ENCODE measurements at regions not wholly inside any gene's neighbourhood (a gene's known extent, or its start where the extent isn't known, plus 50 kb on each side); places are given as distances from the start of the nearest gene placed in this dataset.

DNA sequence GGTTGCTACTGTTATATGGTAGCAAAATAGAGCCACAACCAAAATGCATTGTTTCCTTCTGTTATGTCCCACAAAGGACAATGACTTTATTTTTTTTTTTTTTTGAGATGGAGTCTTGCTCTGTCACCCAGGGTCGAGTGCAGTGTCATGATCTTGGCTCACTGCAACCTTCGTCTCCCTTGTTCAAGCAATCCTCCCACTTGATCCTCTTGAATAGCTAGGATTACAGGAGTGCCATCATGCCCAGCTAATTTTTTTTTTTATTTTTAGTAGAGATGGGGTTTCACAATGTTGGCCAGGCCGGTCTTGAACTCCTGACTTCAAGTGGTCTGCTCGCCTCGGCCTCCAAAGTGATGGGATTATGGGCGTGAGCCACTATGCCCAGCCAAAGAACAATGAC lies 527.7 kb upstream of the SGCD start:
- intact Hi-C loops (cut with micrococcal nuclease), result no loop called here
- Histone ChIP-seq H2AK9ac (replicated peaks; ENCODE audit: low read depth, low read length, poor library complexity) (no peak overlapping the region), H2BK5ac (ENCODE audit: low read depth, low read length, poor library complexity, severe bottlenecking) (no peak overlapping the region), H2BK20ac (ENCODE audit: low read depth, low read length) (no peak overlapping the region), H3K9me1 (ENCODE audit: insufficient read depth, low read length) (no peaks in the 10 kb centered on the region), H3K27me3 (ENCODE audit: control insufficient read depth, insufficient read depth, low read length) (no peaks in the 10 kb centered on the region), H3K4me1 (ENCODE audit: control insufficient read depth, insufficient read depth, low read length) (no peaks in the 10 kb centered on the region), H3K9ac (ENCODE audit: low read depth, low read length) (no peak overlapping the region), H2BK120ac (ENCODE audit: low read depth, low read length) (no peak overlapping the region), H2AK5ac (ENCODE audit: low read depth, low read length) (no peak overlapping the region), H2BK15ac (ENCODE audit: low read depth, low read length) (no peak overlapping the region), H4K8ac (ENCODE audit: low read depth in 2 of 2, low read length in 2 of 2) (no peak overlapping the region), H3K56ac (ENCODE audit: extremely low read depth, insufficient read depth, low read length) (no peak overlapping the region), H2AFZ (replicated peaks; ENCODE audit: low read length, poor library complexity) (no peak overlapping the region), H3K79me1 (ENCODE audit: low read depth in 1 of 2, low read length in 2 of 2) (no peaks in the 10 kb centered on the region), H4K91ac (ENCODE audit: insufficient read depth, low read depth, low read length) (no peak overlapping the region), H3K18ac (ENCODE audit: low read depth, low read length) (no peak overlapping the region), H4K20me1 (ENCODE audit: insufficient read depth, low read length) (no peaks in the 10 kb centered on the region), H3K36me3 (ENCODE audit: control insufficient read depth, insufficient read depth, low read length) (no peaks in the 10 kb centered on the region), H3K27ac (ENCODE audit: insufficient read depth, low read length) (no peak overlapping the region), H3K4me3 (ENCODE audit: insufficient read depth, low read depth, low read length) (no peak overlapping the region), H3K9me3 (ENCODE audit: control insufficient read depth, insufficient read depth, low read length) (peaks cover under 1% of the 10 kb centered on the region; the same call in 1 of the 2 replicates), H3K4me2 (ENCODE audit: low read depth, low read length) (no peak overlapping the region), H3K4ac (ENCODE audit: low read depth, low read length) (no peak overlapping the region), H3K14ac (replicated peaks; ENCODE audit: low read depth, low read length) (no peak overlapping the region), H3K23ac (ENCODE audit: low read depth, low read length) (no peak overlapping the region), H4K5ac (ENCODE audit: low read depth, low read length) (no peak overlapping the region)
- CTCF ChIA-PET, result no interaction called here
- POLR2A ChIA-PET (ENCODE audit: unreplicated experiment), result no interaction called here
- WGBS, 2 experiments (ENCODE audit: extremely low coverage in 2 of 2, insufficient read length in 1 of 2), result 41% methylated on average over 4 of the region's 6 CpGs; no CpG with 5 or more reads in 1 of the 2 experiments
- dilution Hi-C loops (cut with HindIII; ENCODE audit: low sequenced_read_pairs, unreplicated experiment), result no loop called here
- in situ Hi-C loops (cut with MboI; ENCODE audit: low sequenced_read_pairs), result no loop called here
- TF ChIP-seq RAD21 (IDR thresholded peaks at IDR 0.05; ENCODE audit: low read length) (no peak), NFE2L2 (IDR thresholded peaks at IDR 0.05; ENCODE audit: low read depth, low read length) (no peak), FOS (IDR thresholded peaks at IDR 0.05; ENCODE audit: low read depth, low read length) (no peak), POLR2A (IDR thresholded peaks at IDR 0.05; ENCODE audit: low read depth, low read length) (no peak), BHLHE40 (IDR thresholded peaks at IDR 0.05; ENCODE audit: low read depth, low read length) (no peak), RCOR1 (IDR thresholded peaks at IDR 0.05; ENCODE audit: insufficient replicate concordance, low read length) (no peak), CEBPB (IDR thresholded peaks at IDR 0.05; ENCODE audit: low read depth, low read length) (no peak), CHD1 (IDR thresholded peaks at IDR 0.05; ENCODE audit: low read depth, low read length) (no peak), SMC3 (IDR thresholded peaks at IDR 0.05; ENCODE audit: low read depth, low read length) (no peak), MAZ (IDR thresholded peaks at IDR 0.05; ENCODE audit: borderline replicate concordance, low read depth, low read length) (no peak), RFX5 (IDR thresholded peaks at IDR 0.05; ENCODE audit: low read depth, low read length) (no peak), USF2 (IDR thresholded peaks at IDR 0.05; ENCODE audit: low read depth, low read length) (no peak)
- TF ChIP-seq, protein P1, sequence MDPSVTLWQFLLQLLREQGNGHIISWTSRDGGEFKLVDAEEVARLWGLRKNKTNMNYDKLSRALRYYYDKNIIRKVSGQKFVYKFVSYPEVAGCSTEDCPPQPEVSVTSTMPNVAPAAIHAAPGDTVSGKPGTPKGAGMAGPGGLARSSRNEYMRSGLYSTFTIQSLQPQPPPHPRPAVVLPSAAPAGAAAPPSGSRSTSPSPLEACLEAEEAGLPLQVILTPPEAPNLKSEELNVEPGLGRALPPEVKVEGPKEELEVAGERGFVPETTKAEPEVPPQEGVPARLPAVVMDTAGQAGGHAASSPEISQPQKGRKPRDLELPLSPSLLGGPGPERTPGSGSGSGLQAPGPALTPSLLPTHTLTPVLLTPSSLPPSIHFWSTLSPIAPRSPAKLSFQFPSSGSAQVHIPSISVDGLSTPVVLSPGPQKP (IDR thresholded peaks at IDR 0.05; ENCODE audit: borderline replicate concordance, low read depth, low read length), result no peak
- DNase-seq, result no peak
- BruUV-seq (replicated peaks), result no TSS peak
- ATAC-seq (ENCODE audit: low read depth), result no peak
